ENCODE measurements at regions not wholly inside any gene's neighbourhood (a gene's known extent, or its start where the extent isn't known, plus 50 kb on each side); places are given as distances from the start of the nearest gene placed in this dataset.
"Not testable (repeated sequence)": the region's sequence is repeated elsewhere in the genome, so short reads cannot be mapped to it uniquely, and the experiment has no call there.

DNA sequence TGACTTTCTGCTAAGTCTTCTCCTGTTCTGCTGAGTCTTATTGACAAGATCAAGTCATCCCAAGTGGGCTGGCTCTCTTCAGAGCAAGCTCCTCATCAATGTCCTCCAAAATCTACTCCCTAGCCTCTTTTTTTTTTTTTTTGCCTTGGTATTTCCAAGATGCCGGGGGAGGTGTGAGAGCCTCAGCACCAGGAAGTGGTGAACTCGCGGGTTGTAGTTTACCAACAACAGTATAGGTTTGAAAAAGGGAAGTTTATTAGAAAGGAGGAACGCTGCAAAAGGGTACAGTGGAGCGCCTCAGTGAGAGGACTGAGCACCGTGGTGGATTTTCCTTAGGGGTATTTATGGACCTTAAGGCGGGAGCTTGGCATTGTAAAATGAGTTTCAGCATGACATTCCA lies 94.3 kb upstream of the SGO1 start:
- H3K4me1 ChIP-seq (ENCODE audit: control insufficient read depth, insufficient read depth, low read length), result no peaks in the 10 kb centered on the region
- ATAC-seq (no peak), DNase-seq (ENCODE audit: low read depth, low spot score) (no peak)
- no peaks in the 10 kb centered on the region for H3K27me3 ChIP-seq (ENCODE audit: control insufficient read depth, insufficient read depth, low read length)
- in situ Hi-C loops (cut with HindIII; ENCODE audit: low pct_unique_long_range_greater_than_20kb, low sequenced_read_pairs) (no loop called here), intact Hi-C loops (cut with micrococcal nuclease; ENCODE audit: unreplicated experiment) (no loop called here)
- TF ChIP-seq POLR2AphosphoS5 (IDR thresholded peaks at IDR 0.05; ENCODE audit: low read depth, low read length) (no peak), SIN3A (IDR thresholded peaks at IDR 0.05; ENCODE audit: borderline replicate concordance, insufficient read depth, low read depth, low read length) (no peak), TCF7L2 (IDR thresholded peaks at IDR 0.05; ENCODE audit: low read depth, low read length) (no peak)
- TF ChIP-seq, protein P1, sequence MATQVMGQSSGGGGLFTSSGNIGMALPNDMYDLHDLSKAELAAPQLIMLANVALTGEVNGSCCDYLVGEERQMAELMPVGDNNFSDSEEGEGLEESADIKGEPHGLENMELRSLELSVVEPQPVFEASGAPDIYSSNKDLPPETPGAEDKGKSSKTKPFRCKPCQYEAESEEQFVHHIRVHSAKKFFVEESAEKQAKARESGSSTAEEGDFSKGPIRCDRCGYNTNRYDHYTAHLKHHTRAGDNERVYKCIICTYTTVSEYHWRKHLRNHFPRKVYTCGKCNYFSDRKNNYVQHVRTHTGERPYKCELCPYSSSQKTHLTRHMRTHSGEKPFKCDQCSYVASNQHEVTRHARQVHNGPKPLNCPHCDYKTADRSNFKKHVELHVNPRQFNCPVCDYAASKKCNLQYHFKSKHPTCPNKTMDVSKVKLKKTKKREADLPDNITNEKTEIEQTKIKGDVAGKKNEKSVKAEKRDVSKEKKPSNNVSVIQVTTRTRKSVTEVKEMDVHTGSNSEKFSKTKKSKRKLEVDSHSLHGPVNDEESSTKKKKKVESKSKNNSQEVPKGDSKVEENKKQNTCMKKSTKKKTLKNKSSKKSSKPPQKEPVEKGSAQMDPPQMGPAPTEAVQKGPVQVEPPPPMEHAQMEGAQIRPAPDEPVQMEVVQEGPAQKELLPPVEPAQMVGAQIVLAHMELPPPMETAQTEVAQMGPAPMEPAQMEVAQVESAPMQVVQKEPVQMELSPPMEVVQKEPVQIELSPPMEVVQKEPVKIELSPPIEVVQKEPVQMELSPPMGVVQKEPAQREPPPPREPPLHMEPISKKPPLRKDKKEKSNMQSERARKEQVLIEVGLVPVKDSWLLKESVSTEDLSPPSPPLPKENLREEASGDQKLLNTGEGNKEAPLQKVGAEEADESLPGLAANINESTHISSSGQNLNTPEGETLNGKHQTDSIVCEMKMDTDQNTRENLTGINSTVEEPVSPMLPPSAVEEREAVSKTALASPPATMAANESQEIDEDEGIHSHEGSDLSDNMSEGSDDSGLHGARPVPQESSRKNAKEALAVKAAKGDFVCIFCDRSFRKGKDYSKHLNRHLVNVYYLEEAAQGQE (IDR thresholded peaks at IDR 0.05; ENCODE audit: insufficient read depth in 1 of 2, low read depth in 2 of 2, low read length in 1 of 2), result no peak
- TF ChIP-seq, protein P2, sequence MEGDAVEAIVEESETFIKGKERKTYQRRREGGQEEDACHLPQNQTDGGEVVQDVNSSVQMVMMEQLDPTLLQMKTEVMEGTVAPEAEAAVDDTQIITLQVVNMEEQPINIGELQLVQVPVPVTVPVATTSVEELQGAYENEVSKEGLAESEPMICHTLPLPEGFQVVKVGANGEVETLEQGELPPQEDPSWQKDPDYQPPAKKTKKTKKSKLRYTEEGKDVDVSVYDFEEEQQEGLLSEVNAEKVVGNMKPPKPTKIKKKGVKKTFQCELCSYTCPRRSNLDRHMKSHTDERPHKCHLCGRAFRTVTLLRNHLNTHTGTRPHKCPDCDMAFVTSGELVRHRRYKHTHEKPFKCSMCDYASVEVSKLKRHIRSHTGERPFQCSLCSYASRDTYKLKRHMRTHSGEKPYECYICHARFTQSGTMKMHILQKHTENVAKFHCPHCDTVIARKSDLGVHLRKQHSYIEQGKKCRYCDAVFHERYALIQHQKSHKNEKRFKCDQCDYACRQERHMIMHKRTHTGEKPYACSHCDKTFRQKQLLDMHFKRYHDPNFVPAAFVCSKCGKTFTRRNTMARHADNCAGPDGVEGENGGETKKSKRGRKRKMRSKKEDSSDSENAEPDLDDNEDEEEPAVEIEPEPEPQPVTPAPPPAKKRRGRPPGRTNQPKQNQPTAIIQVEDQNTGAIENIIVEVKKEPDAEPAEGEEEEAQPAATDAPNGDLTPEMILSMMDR (IDR thresholded peaks at IDR 0.05), result no peak
- H3K9me3 ChIP-seq (ENCODE audit: control insufficient read depth, insufficient read depth, low read depth, low read length), result no peaks in the 10 kb centered on the region
- no peak overlapping the region for H3K27ac ChIP-seq (ENCODE audit: low read length)
- H3K36me3 ChIP-seq (ENCODE audit: control insufficient read depth, insufficient read depth, low read length), result no peaks in the 10 kb centered on the region
- ChIA-PET CTCF (no interaction called here), POLR2A (interaction anchor here (0.6 kb wide), 1 partner anchor 172 kb away, joined by 8 read pairs; no protein-coding TSS in a partner anchor)
- BruUV-seq (replicated peaks), result no TSS peak
- no peak overlapping the region for H3K4me3 ChIP-seq (ENCODE audit: low read depth in 2 of 2, low read length in 2 of 2)

DNA sequence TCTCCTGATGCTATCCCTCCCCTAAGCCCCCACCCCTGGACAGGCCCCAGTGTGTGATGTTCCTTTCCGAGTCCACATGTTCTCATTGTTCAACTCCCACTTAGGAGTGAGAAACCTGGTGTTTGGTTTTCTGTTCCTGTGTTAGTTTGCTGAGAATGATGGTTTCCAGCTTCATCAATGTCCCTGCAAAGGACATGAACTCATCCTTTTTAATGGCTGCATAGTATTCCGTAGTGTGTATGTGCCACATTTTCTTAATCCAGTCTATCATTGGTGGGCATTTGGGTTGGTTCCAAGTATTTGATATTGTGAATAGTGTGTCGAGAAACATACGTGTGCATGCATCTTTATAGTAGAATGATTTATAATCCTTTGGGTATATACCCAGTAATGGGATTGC lies 80.0 kb upstream of the SGO1 start:
- H3K27ac ChIP-seq (ENCODE audit: low read length); H3K9me3 ChIP-seq (ENCODE audit: control insufficient read depth, insufficient read depth, low read depth, low read length); CTCF ChIA-PET; ATAC-seq; H3K4me1 ChIP-seq (ENCODE audit: control insufficient read depth, insufficient read depth, low read length); H3K36me3 ChIP-seq (ENCODE audit: control insufficient read depth, insufficient read depth, low read length); in situ Hi-C loops (cut with HindIII; ENCODE audit: low pct_unique_long_range_greater_than_20kb, low sequenced_read_pairs); H3K27me3 ChIP-seq (ENCODE audit: control insufficient read depth, insufficient read depth, low read length); H3K4me3 ChIP-seq (ENCODE audit: low read depth in 2 of 2, low read length in 2 of 2); BruUV-seq (replicated peaks); DNase-seq (ENCODE audit: low read depth, low spot score); intact Hi-C loops (cut with micrococcal nuclease; ENCODE audit: unreplicated experiment); POLR2A ChIA-PET: not testable (repeated sequence)

DNA sequence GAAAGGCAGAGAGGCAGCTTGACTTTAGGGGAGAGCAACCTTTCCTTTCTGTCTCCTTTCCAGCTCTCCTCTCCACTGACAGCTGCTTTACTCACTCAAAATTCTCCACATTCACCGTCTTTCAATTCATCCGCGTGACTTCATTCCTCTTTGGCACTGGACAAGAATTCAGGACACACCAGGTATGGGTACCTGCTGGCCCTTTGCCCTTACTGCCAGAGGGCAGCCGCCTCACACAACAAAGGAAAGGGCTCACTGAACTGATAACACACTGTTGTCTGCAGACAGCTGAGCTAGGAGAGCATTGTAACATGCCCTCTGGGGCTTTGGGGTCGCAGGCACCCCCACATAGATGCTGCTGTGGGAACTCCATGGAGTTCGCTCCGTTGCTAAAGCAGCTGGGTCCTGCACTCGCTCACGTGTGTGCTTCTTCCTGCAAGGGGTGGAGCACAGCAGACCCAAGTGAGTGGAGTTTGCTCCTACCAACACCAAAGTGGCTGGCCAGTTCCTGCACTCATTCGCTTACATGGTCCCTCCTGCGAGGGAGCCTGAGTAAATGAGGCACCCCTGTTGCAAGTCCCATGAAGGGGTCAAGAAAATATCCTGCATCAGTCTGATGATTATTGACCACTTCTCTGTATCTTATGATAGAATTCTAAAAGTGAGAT lies 79.0 kb upstream of the SGO1 start:
- CTCF ChIA-PET, result no interaction called here
- DNase-seq (ENCODE audit: low read depth, low spot score), result no peak
- Histone ChIP-seq H3K4me3 (ENCODE audit: low read depth in 2 of 2, low read length in 2 of 2) (no peak overlapping the region), H3K9me3 (ENCODE audit: control insufficient read depth, insufficient read depth, low read depth, low read length) (no peaks in the 10 kb centered on the region), H3K36me3 (ENCODE audit: control insufficient read depth, insufficient read depth, low read length) (no peaks in the 10 kb centered on the region), H3K27me3 (ENCODE audit: control insufficient read depth, insufficient read depth, low read length) (no peaks in the 10 kb centered on the region), H3K27ac (ENCODE audit: low read length) (no peak overlapping the region), H3K4me1 (ENCODE audit: control insufficient read depth, insufficient read depth, low read length) (no peaks in the 10 kb centered on the region)
- intact Hi-C loops (cut with micrococcal nuclease; ENCODE audit: unreplicated experiment) (no loop called here), in situ Hi-C loops (cut with HindIII; ENCODE audit: low pct_unique_long_range_greater_than_20kb, low sequenced_read_pairs) (no loop called here)
- no TSS peak for BruUV-seq (replicated peaks)
- POLR2A ChIA-PET, result no interaction called here
- ATAC-seq, result no peak
- TF ChIP-seq POLR2AphosphoS5 (IDR thresholded peaks at IDR 0.05; ENCODE audit: low read depth, low read length) (no peak), TCF7L2 (IDR thresholded peaks at IDR 0.05; ENCODE audit: low read depth, low read length) (no peak), SIN3A (IDR thresholded peaks at IDR 0.05; ENCODE audit: borderline replicate concordance, insufficient read depth, low read depth, low read length) (no peak)
- TF ChIP-seq, protein P2 (IDR thresholded peaks at IDR 0.05), result no peak
- TF ChIP-seq, protein P1 (IDR thresholded peaks at IDR 0.05; ENCODE audit: insufficient read depth in 1 of 2, low read depth in 2 of 2, low read length in 1 of 2), result no peak

Data from Panc1 (cell line).